HT-29 (cell line): ENCODE measurements at regions not wholly inside any gene's neighbourhood (a gene's known extent, or its start where the extent isn't known, plus 50 kb on each side); places are given as distances from the start of the nearest gene placed in this dataset.

Experiments
- DNase-seq: peaks from one replicate; pipeline ENCODE4 v3.0.0-alpha.2; 2015; ENCODE audit warnings: low spot score

GRCh38 chr15:97592778-97593177, 367.7 kb upstream of the ARRDC4 start:
- DNase-seq, result no peak

DNA sequence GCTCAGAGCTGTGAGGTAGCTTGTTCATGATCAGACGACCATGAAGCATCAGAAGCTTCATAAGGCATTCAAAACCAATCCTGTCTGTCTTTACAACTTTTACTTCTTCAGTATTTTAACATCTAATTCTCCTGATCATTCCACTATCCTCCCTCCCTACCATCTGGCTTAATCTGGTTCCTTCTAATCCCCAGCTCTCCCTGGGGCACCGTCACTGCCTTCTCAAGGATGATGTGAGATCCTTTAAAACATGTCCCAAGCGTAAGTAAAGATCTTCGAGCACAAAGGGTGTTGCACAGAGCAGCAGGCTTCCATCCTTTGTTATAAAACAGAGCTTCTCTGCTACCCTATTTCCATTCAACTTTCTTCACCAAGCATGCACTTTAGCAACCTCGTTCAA, 362.7 kb upstream of the ARRDC4 start:
- no peak for DNase-seq

- no peak for DNase-seq
These were observed 362.1 kb upstream of the ARRDC4 start for GRCh38 chr15:97598353-97598798.

DNA sequence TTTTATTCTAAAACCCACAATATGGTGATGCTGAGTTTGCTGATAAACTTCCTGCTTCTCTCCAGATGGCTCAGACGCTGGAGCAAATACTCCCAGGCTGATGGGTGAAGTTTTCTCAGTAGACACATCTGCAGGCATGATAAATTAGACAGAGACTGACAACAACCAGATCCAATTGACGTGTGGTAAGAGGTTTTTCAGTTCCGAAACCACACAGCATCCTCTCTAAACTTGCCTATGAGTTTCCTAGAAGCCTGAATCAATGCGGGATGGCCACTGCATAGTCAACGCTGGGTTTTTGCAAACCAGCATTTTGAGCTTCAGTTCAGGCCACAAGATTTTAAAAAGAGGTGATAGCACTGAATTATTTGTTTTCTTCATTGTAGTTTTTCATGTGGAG, 360.3 kb upstream of the ARRDC4 start:
- DNase-seq, result no peak

- no peak for DNase-seq
These were observed 355.8 kb upstream of the ARRDC4 start for GRCh38 chr15:97604677-97605076.

DNA sequence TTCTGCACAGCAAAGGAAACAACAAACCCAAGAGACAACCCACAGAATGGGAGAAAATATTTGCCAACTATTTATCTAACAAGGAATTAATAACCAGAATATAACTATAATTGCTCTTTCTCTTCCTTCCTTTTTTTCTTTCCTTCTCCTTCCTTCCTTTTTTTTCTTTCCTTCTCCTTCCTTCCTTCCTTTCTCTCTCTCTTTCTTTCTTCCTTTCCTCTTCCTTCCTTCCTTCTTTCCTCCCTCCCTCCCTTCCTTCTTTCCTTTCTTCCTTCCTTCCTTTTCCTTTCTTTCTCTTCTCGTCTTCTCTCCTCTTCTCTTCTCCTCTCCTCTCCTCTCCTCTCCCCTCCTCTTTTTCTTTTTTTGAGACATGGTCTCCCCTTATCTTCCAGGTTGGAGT, 345.4 kb upstream of the ARRDC4 start:
- no peak for DNase-seq

- no peak for DNase-seq
These were observed 337.3 kb upstream of the ARRDC4 start for GRCh38 chr15:97623091-97623661.

GRCh38 chr15:97627634-97628033, 332.9 kb upstream of the ARRDC4 start:
- no peak for DNase-seq

- no peak for DNase-seq
These were observed 314.7 kb upstream of the ARRDC4 start for GRCh38 chr15:97645758-97646157.

GRCh38 chr15:97648728-97649127, 311.8 kb upstream of the ARRDC4 start:
- no peak for DNase-seq

DNA sequence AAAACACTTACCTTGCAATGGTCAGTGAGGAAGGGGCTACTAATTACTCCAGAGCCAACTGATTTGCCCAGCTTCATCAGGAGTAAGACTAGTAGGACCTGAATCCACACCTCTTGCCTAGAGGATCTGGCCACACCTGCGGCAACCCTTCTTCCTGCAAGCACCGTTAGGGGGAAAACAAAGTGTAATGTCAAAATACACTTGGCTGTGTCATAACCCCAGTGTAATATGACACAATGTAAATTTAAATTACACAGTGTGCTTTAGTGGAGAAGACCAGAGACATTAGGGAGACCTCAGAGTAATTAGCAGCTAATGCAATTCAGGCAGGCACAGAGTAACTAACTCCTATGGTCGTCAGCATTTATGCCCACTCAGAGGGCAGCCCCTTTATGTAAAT, 308.5 kb upstream of the ARRDC4 start:
- no peak for DNase-seq

DNA sequence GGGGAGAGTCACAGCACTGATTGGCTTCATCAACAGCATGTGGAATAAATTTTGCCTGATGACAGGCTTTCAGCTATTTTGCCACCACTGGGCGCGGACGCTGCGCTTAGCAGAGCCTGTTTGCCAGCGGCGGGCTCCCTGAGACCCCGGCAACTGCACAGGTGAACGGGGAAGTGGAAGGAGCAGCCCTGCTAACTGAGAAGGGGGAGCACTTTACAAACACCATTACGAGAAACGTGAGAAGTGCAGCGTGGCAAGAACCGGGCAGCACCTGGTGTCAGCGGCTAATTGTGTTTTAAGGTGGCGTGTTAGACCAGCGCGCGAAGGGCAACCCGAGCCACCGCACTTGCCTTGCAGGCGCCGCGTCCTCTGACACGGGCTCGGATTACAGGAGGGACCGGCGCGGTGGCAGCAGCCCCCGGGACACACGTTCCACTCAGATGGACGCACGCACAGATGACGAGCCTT, 307.8 kb upstream of the ARRDC4 start:
- DNase-seq, result no peak

GRCh38 chr15:97653896-97654295, 306.6 kb upstream of the ARRDC4 start:
- DNase-seq, result no peak

- DNase-seq, result no peak
These were observed 305.9 kb upstream of the ARRDC4 start for GRCh38 chr15:97654481-97655076.

DNA sequence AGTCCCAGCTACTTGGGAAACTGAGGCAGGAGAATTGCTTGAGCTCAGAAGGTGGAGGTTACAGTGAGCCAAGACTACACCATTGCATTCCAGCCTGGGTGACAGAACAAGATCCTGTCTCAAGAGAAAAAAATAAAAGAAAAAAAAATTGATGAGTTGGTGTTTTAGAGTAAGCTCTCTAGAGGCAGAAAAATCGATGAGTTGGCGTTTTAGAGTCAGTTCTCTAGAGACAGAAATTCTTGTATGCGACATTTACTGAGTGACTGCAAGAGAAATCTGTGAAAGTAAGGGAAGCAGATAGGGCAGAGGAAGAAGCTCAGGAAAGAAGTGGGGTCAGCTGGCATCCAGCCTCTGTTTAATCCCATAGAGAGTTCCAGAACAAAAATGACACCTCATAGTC, 298.7 kb upstream of the ARRDC4 start:
- DNase-seq, result no peak

- no peak for DNase-seq
These were observed 287.9 kb upstream of the ARRDC4 start for GRCh38 chr15:97672586-97672985.

GRCh38 chr15:97678656-97679055, 281.8 kb upstream of the ARRDC4 start:
- no peak for DNase-seq

- no peak for DNase-seq
These were observed 281.3 kb upstream of the ARRDC4 start for GRCh38 chr15:97679106-97679688.

- DNase-seq, result no peak
These were observed 279.8 kb upstream of the ARRDC4 start for GRCh38 chr15:97680606-97681220.

GRCh38 chr15:97683831-97684230, 276.7 kb upstream of the ARRDC4 start:
- no peak for DNase-seq

DNA sequence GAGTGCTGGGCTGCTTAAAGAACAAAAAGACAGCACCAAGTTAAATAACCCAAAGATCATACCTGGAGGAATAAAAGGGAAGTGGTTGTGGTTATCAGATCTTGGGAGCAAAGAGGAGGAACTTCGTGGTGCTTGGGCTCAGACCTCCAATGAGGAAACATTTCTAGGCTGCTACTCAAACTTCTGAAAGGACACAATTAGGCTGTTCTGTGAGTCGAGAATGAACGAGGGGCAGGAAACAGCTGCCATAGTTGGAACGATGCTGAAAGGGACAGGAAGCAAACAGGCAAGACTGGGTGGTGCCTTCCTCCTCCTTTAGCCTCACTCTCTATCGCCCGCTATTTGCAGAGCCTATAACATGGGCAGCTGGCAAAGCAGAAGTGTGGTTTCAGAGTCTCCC, 276.3 kb upstream of the ARRDC4 start:
- peak; percentile 45 for DNase-seq

- DNase-seq, result no peak
These were observed 274.2 kb upstream of the ARRDC4 start for GRCh38 chr15:97686324-97686723.

DNA sequence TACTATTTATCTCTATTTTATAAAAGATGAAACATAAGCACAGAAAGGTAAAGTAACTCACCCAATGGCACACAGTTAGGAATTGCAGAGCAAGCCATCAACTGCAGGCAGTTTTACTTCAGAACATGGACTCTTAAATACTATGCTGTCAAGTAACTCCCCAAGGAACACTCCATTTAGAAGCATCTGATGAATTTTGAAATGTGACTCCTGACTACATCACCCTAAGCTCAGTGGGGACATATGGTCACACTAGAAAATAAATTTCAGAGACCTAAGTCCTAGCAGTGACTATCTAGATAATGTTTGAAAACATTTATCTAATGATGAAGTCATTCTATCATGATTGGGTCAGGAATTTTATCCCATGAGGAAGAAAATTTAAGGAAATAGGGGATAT, 272.8 kb upstream of the ARRDC4 start:
- DNase-seq, result no peak
